A549 (cell line): ENCODE measurements at regions not wholly inside any gene's neighbourhood (a gene's known extent, or its start where the extent isn't known, plus 50 kb on each side); places are given as distances from the start of the nearest gene placed in this dataset.

Experiments used
- ATAC-seq, 2 experiments: fragments of 200-7000 bp in 1 of 2; fragments of >200 bp in 1 of 2; cut with Nextera tagmentation in 1 of 2; cut with Tn5 transposase in 1 of 2; 3 replicates each; pipeline versions ENCODE4 v1.8.0 to v1.9.1; 2018 to 2020; ENCODE audit warnings: mild to moderate bottlenecking in 1 of 2, moderate library complexity in 1 of 2
- CTCF ChIA-PET: fragments of 300-600 bp; sonication (Branson Sonifier 250); formaldehyde crosslinking; extraction: SDS; loops from one replicate; lab custom pipeline; 2021; ENCODE audit warnings: antibody characterized with exemption, inconsistent platforms; lab: Yijun Ruan, JAX
- POLR2A ChIA-PET: fragments of 350-600 bp; formaldehyde crosslinking; extraction: SDS; loops from one replicate; lab custom pipeline; 2021; ENCODE audit warnings: antibody characterized with exemption, inconsistent platforms; lab: Yijun Ruan, JAX
- DNase-seq, 2 experiments: peaks; one replicate each; pipeline versions ENCODE4 v3.0.0 to v3.0.0-alpha.2; 2011 to 2016; ENCODE audit warnings: low read depth in 1 of 2, low spot score in 1 of 2
- FAIRE-seq: peaks from 2 replicates; lab custom pipeline; 2011; peaks lifted over from hg19 to GRCh38; lab: Jason Lieb, UNC
- H3K27ac ChIP-seq, 2 experiments: fragments of >200 bp; sonication (Bioruptor Twin); formaldehyde crosslinking; 3 replicates each; pipeline ENCODE4 v1.5.1; 2016 to 2017
- H3K4me1 ChIP-seq: fragments of >200 bp; sonication (Bioruptor Twin); formaldehyde crosslinking; 3 replicates; pipeline ENCODE4 v1.6.1; 2016
- H3K4me2 ChIP-seq: fragments of >200 bp; sonication (Bioruptor Twin); formaldehyde crosslinking; 3 replicates; pipeline ENCODE4 v1.6.1; 2016
- H3K4me3 ChIP-seq: fragments of >200 bp; sonication (Bioruptor Twin); formaldehyde crosslinking; 3 replicates; pipeline ENCODE4 v1.5.1; 2016
- H3K9me3 ChIP-seq: fragments of >200 bp; sonication (Bioruptor Twin); formaldehyde crosslinking; 3 replicates; pipeline ENCODE4 v1.6.1; 2016
- ATOH8 ChIP-seq: fragments of 250-450 bp; sonication (Bioruptor Pico); IDR thresholded peaks from 2 replicates; pipeline ENCODE4 v1.5.0; 2020; ENCODE audit warnings: low read depth, mild to moderate bottlenecking, moderate library complexity
- CBX2 ChIP-seq: fragments of 200-600 bp; sonication (generic); IDR thresholded peaks from 2 replicates; pipeline ENCODE4 v1.6.1; 2016; ENCODE audit warnings: low read depth, mild to moderate bottlenecking, borderline replicate concordance
- CEBPB ChIP-seq, 2 experiments: fragments of >200 bp in 1 of 2; sonication (Bioruptor Twin) in 1 of 2; formaldehyde crosslinking in 1 of 2; IDR thresholded peaks; 2 replicates each; pipeline ENCODE4 v1.6.1; 2012 to 2016
- CHD2 ChIP-seq: fragments of 150-350 bp; IDR thresholded peaks from 2 replicates; pipeline ENCODE4 v1.6.1; 2014; ENCODE audit warnings: low read length; ENCODE audit not compliant: partially characterized antibody
- CHD4 ChIP-seq: fragments of 200-600 bp; sonication (generic); IDR thresholded peaks from 2 replicates; pipeline ENCODE4 v1.6.1; 2016; ENCODE audit warnings: antibody characterized with exemption, mild to moderate bottlenecking, borderline replicate concordance
- CTCF ChIP-seq: fragments of >200 bp; sonication (Bioruptor Twin); formaldehyde crosslinking; IDR thresholded peaks from 3 replicates; pipeline ENCODE4 v1.5.1; 2016
- EHMT2 ChIP-seq: fragments of 200-600 bp; sonication (generic); IDR thresholded peaks from 2 replicates; pipeline ENCODE4 v1.6.1; 2016; ENCODE audit warnings: antibody characterized with exemption, low read depth, mild to moderate bottlenecking, moderate library complexity
- HDAC2 ChIP-seq: fragments of 200-600 bp; sonication (generic); IDR thresholded peaks from 2 replicates; pipeline ENCODE4 v1.6.1; 2016
- HES2 ChIP-seq: fragments of >200 bp; sonication (Bioruptor Twin); formaldehyde crosslinking; IDR thresholded peaks from 2 replicates; pipeline ENCODE4 v1.6.1; 2016
- HMGXB4 ChIP-seq: fragments of 250-450 bp; sonication (Bioruptor Pico); IDR thresholded peaks from 2 replicates; pipeline ENCODE4 v1.5.0; 2021; ENCODE audit warnings: mild to moderate bottlenecking, moderate library complexity, borderline replicate concordance
- HOXB5 ChIP-seq: fragments of 250-450 bp; sonication (Bioruptor Pico); IDR thresholded peaks from 2 replicates; pipeline ENCODE4 v1.5.0; 2020; ENCODE audit warnings: mild to moderate bottlenecking, moderate library complexity
- JUNB ChIP-seq: fragments of >200 bp; sonication (Bioruptor Twin); formaldehyde crosslinking; IDR thresholded peaks from 2 replicates; pipeline ENCODE4 v1.6.1; 2016
- KDM5A ChIP-seq: fragments of 200-600 bp; sonication (generic); IDR thresholded peaks from 2 replicates; pipeline ENCODE4 v1.6.1; 2016; ENCODE audit warnings: antibody characterized with exemption, mild to moderate bottlenecking
- MAZ ChIP-seq: fragments of 150-350 bp; IDR thresholded peaks from 2 replicates; pipeline ENCODE4 v1.6.1; 2014; ENCODE audit warnings: antibody characterized with exemption, low read depth, low read length, borderline replicate concordance
- NFE2L2 ChIP-seq: fragments of 150-350 bp; conservative IDR thresholded peaks from 2 replicates; pipeline ENCODE4 v1.6.1; 2014; ENCODE audit warnings: low read length
- POLR2AphosphoS2 ChIP-seq: conservative IDR thresholded peaks from 2 replicates; pipeline ENCODE4 v1.6.1; 2012; ENCODE audit warnings: low read length, improper control_type of control experiment, inconsistent platforms
- RAD21 ChIP-seq, 2 experiments: fragments of >200 bp in 1 of 2; sonication (Bioruptor Twin) in 1 of 2; formaldehyde crosslinking in 1 of 2; IDR thresholded peaks in 1 of 2; conservative IDR thresholded peaks in 1 of 2; 2 replicates in 1 of 2; 3 replicates in 1 of 2; pipeline ENCODE4 v1.6.1; 2012 to 2018; ENCODE audit warnings: inconsistent platforms in 1 of 2
- RCOR1 ChIP-seq: fragments of 150-350 bp; IDR thresholded peaks from 2 replicates; pipeline ENCODE4 v1.6.1; 2014; ENCODE audit warnings: antibody characterized with exemption, low read length, low read depth
- REST ChIP-seq: fragments of 200-600 bp; sonication (generic); IDR thresholded peaks from 2 replicates; pipeline ENCODE4 v1.6.1; 2016; ENCODE audit warnings: antibody characterized with exemption, mild to moderate bottlenecking, moderate library complexity
- SMC3 ChIP-seq: fragments of >200 bp; sonication (Bioruptor Twin); formaldehyde crosslinking; IDR thresholded peaks from 3 replicates; pipeline ENCODE4 v1.6.1; 2018; ENCODE audit warnings: inconsistent platforms
- TFCP2L1 ChIP-seq: fragments of 250-450 bp; sonication (Bioruptor Pico); IDR thresholded peaks from 2 replicates; pipeline ENCODE4 v1.5.0; 2021; ENCODE audit warnings: mild to moderate bottlenecking
- TP53 ChIP-seq: fragments of 250-450 bp; sonication (Bioruptor Pico); IDR thresholded peaks from 2 replicates; pipeline ENCODE4 v1.5.0; 2021; ENCODE audit warnings: mild to moderate bottlenecking, moderate library complexity
- ZC3H11A ChIP-seq: fragments of 450-650 bp; IDR thresholded peaks from 2 replicates; pipeline ENCODE4 v1.6.1; 2014; ENCODE audit warnings: antibody characterized with exemption, mild to moderate bottlenecking
- ZSCAN20 ChIP-seq: fragments of 250-450 bp; sonication (Bioruptor Pico); IDR thresholded peaks from 2 replicates; pipeline ENCODE4 v1.8.0; 2022; ENCODE audit warnings: mild to moderate bottlenecking, moderate library complexity

- TF ChIP-seq EHMT2: no peak
Observed at GRCh38 chr2:66069937-66070720, 364.8 kb upstream of the MEIS1 start (continued).

- H3K4me1 ChIP-seq: no peaks in the 10 kb centered on the region
- ChIA-PET CTCF (interaction anchor here (0.8 kb wide), 1 partner anchor 10 kb away, joined by 3 read pairs; no protein-coding TSS in a partner anchor), POLR2A (no interaction called here)
- no peak overlapping the region for H3K27ac ChIP-seq
- DNase-seq (no peak), ATAC-seq (no peak), FAIRE-seq (no peak)
- H3K9me3 ChIP-seq: no peaks in the 10 kb centered on the region
- TF ChIP-seq MAZ: no peak
- TF ChIP-seq REST: no peak
- no peak for TF ChIP-seq CTCF
- TF ChIP-seq JUNB: no peak
- no peak for TF ChIP-seq RAD21 (conservative IDR thresholded peaks at IDR 0.05 in 1 of 2, IDR thresholded peaks at IDR 0.05 in 1 of 2)
- TF ChIP-seq TP53: no peak
- TF ChIP-seq CHD2: no peak
- TF ChIP-seq ATOH8: no peak
- TF ChIP-seq HDAC2: no peak
- TF ChIP-seq SMC3: no peak
- TF ChIP-seq TFCP2L1 (CRISPR knock-in tag): no peak
- TF ChIP-seq KDM5A: no peak
- TF ChIP-seq RCOR1: no peak
- TF ChIP-seq HES2: no peak
- H3K4me2 ChIP-seq: no peak overlapping the region
- H3K4me3 ChIP-seq: no peak overlapping the region
Observed at GRCh38 chr2:66066032-66066431, 368.9 kb upstream of the MEIS1 start.

GRCh38 chr2:66059332-66059731, 375.6 kb upstream of the MEIS1 start:
- H3K4me2 ChIP-seq: no peak overlapping the region
- H3K4me1 ChIP-seq: no peaks in the 10 kb centered on the region
- ATAC-seq (no peak), FAIRE-seq (no peak), DNase-seq (no peak)
- ChIA-PET CTCF (interaction anchor here (1.0 kb wide), 1 partner anchor 12 kb away, joined by 3 read pairs; no protein-coding TSS in a partner anchor), POLR2A (no interaction called here)
- TF ChIP-seq EHMT2 (no peak), CTCF (no peak), ZSCAN20 (no peak), MAZ (no peak), CHD4 (no peak), NFE2L2 (no peak), ZC3H11A (no peak), CEBPB (IDR thresholded peaks at IDR 0.05) (no peak), CBX2 (no peak), HOXB5 (CRISPR knock-in tag) (no peak), POLR2AphosphoS2 (no peak), HMGXB4 (CRISPR knock-in tag) (no peak)
- no peak overlapping the region for H3K4me3 ChIP-seq
- no peaks in the 10 kb centered on the region for H3K9me3 ChIP-seq
- H3K27ac ChIP-seq: no peak overlapping the region
